ENCODE measurements at regions not wholly inside any gene's neighbourhood (a gene's known extent, or its start where the extent isn't known, plus 50 kb on each side); places are given as distances from the start of the nearest gene placed in this dataset.

GRCh38 chr12:113667095-113667494, 195.4 kb upstream of the LHX5 start:
- DNase-seq (no peak), FAIRE-seq (no peak)
- Histone ChIP-seq H3K4me3 (ENCODE audit: low read length in 3 of 3) (no peak overlapping the region), H3K9me3 (ENCODE audit: control insufficient read depth in 2 of 3, insufficient read depth in 1 of 3, low read length in 3 of 3) (no peaks in the 10 kb centered on the region), H3K27ac (ENCODE audit: low read depth in 2 of 2, low read length in 2 of 2) (no peak overlapping the region), H3K36me3 (ENCODE audit: control insufficient read depth in 2 of 3, insufficient read depth in 3 of 3, low read length in 3 of 3) (no peaks in the 10 kb centered on the region), H3K9ac (ENCODE audit: low read length in 3 of 3) (no peak overlapping the region), H3K27me3 (ENCODE audit: control insufficient read depth, insufficient read depth, low read length) (peaks cover 15% of the 10 kb centered on the region), H3K4me1 (ENCODE audit: control insufficient read depth in 2 of 3, insufficient read depth in 2 of 3, low read depth in 1 of 3, low read length in 3 of 3) (no peaks in the 10 kb centered on the region)
- intact Hi-C loops (cut with DNase I) = no loop called here
- no peak for TF ChIP-seq CTCF (IDR thresholded peaks at IDR 0.05; ENCODE audit: borderline replicate concordance, extremely low read depth, insufficient read depth)

DNA sequence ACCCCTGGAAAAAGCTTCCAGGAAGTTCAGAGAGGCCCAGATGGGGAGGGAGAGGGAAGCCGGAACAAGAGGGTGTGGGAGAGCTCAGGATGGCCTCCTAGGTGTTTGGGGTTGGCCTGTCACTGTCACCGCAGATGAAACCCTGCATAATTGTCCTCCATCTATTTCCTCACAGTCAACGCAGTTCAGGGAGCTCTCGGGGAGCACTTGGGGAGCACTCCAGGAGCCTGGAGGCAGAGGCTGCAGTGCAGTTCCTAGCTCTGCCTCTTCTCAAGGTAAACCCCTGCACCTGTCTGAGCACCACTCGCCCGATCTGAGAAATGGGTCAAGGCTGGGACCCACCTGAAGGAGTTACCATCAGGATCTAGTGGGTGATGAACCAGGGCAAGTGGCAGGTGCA, 194.6 kb upstream of the LHX5 start:
- Histone ChIP-seq H3K27ac (ENCODE audit: low read depth in 2 of 2, low read length in 2 of 2) (no peak overlapping the region), H3K27me3 (ENCODE audit: control insufficient read depth, insufficient read depth, low read length) (peaks cover 14% of the 10 kb centered on the region), H3K4me3 (ENCODE audit: low read length in 3 of 3) (no peak overlapping the region), H3K36me3 (ENCODE audit: control insufficient read depth in 2 of 3, insufficient read depth in 3 of 3, low read length in 3 of 3) (no peaks in the 10 kb centered on the region), H3K4me1 (ENCODE audit: control insufficient read depth in 2 of 3, insufficient read depth in 2 of 3, low read depth in 1 of 3, low read length in 3 of 3) (no peaks in the 10 kb centered on the region), H3K9ac (ENCODE audit: low read length in 3 of 3) (no peak overlapping the region), H3K9me3 (ENCODE audit: control insufficient read depth in 2 of 3, insufficient read depth in 1 of 3, low read length in 3 of 3) (no peaks in the 10 kb centered on the region)
- no peak for TF ChIP-seq CTCF (IDR thresholded peaks at IDR 0.05; ENCODE audit: borderline replicate concordance, extremely low read depth, insufficient read depth)
- FAIRE-seq = no peak
- DNase-seq = no peak
- intact Hi-C loops (cut with DNase I) = no loop called here

DNA sequence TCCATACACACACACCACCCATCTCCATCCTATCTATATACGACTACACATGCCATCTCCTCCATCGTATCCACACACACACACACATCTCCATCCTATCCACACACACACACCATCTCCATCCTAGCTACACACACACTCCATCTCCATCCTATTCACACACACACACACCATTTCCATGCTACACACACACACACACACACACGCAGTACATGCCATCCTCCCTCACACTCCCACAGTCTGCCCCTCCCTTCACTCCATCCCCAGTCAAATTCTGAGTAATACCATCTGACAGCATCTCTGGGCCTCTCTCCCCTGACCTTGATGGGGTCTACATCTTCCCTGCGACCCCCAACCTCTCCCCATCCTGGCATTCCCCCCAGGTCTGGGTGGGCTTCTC, 193.8 kb upstream of the LHX5 start:
- H3K4me3 ChIP-seq (ENCODE audit: low read length in 3 of 3) = no peak overlapping the region
- no peak overlapping the region for H3K9ac ChIP-seq (ENCODE audit: low read length in 3 of 3)
- DNase-seq (no peak), FAIRE-seq (no peak)
- intact Hi-C loops (cut with DNase I) = no loop called here
- TF ChIP-seq CTCF (IDR thresholded peaks at IDR 0.05; ENCODE audit: borderline replicate concordance, extremely low read depth, insufficient read depth) = no peak
- no peaks in the 10 kb centered on the region for H3K4me1 ChIP-seq (ENCODE audit: control insufficient read depth in 2 of 3, insufficient read depth in 2 of 3, low read depth in 1 of 3, low read length in 3 of 3)
- no peaks in the 10 kb centered on the region for H3K9me3 ChIP-seq (ENCODE audit: control insufficient read depth in 2 of 3, insufficient read depth in 1 of 3, low read length in 3 of 3)
- H3K27me3 ChIP-seq (ENCODE audit: control insufficient read depth, insufficient read depth, low read length) = peaks cover 8% of the 10 kb centered on the region
- no peaks in the 10 kb centered on the region for H3K36me3 ChIP-seq (ENCODE audit: control insufficient read depth in 2 of 3, insufficient read depth in 3 of 3, low read length in 3 of 3)
- H3K27ac ChIP-seq (ENCODE audit: low read depth in 2 of 2, low read length in 2 of 2) = no peak overlapping the region

- H3K9ac ChIP-seq (ENCODE audit: low read length in 3 of 3) = no peak overlapping the region
- FAIRE-seq (no peak), DNase-seq (no peak)
- H3K27me3 ChIP-seq (ENCODE audit: control insufficient read depth, insufficient read depth, low read length) = peaks cover 5% of the 10 kb centered on the region
- H3K4me3 ChIP-seq (ENCODE audit: low read length in 3 of 3) = no peak overlapping the region
- H3K36me3 ChIP-seq (ENCODE audit: control insufficient read depth in 2 of 3, insufficient read depth in 3 of 3, low read length in 3 of 3) = no peaks in the 10 kb centered on the region
- H3K27ac ChIP-seq (ENCODE audit: low read depth in 2 of 2, low read length in 2 of 2) = no peak overlapping the region
- TF ChIP-seq CTCF (IDR thresholded peaks at IDR 0.05; ENCODE audit: borderline replicate concordance, extremely low read depth, insufficient read depth) = no peak
- intact Hi-C loops (cut with DNase I) = no loop called here
- H3K9me3 ChIP-seq (ENCODE audit: control insufficient read depth in 2 of 3, insufficient read depth in 1 of 3, low read length in 3 of 3) = no peaks in the 10 kb centered on the region
- H3K4me1 ChIP-seq (ENCODE audit: control insufficient read depth in 2 of 3, insufficient read depth in 2 of 3, low read depth in 1 of 3, low read length in 3 of 3) = no peaks in the 10 kb centered on the region
These were observed 192.6 kb upstream of the LHX5 start for GRCh38 chr12:113664224-113664681.

All from kidney (tissue), 13 donors.